Tibial nerve (tissue), 4 donors: ENCODE measurements at regions not wholly inside any gene's neighbourhood (a gene's known extent, or its start where the extent isn't known, plus 50 kb on each side); places are given as distances from the start of the nearest gene placed in this dataset.

Source experiments
- EP300 ChIP-seq, 2 donors: sonication (generic); formaldehyde crosslinking; IDR thresholded peaks; one replicate each; pipeline ENCODE4 v1.6.1; 2017; ENCODE audit warnings: antibody characterized with exemption in 2 of 2, mild to moderate bottlenecking in 1 of 2
- POLR2A ChIP-seq, 2 donors: fragments of 450-650 bp; IDR thresholded peaks; one replicate each; pipeline ENCODE4 v1.6.1; 2017; ENCODE audit warnings: antibody characterized with exemption in 2 of 2, mild to moderate bottlenecking in 2 of 2, moderate library complexity in 2 of 2
- TF ChIP-seq, protein P1 (sequence below), 5 experiments: fragments of 200-600 bp in 3 of 5; fragments of 450-650 bp in 2 of 5; sonication (generic) in 3 of 5; IDR thresholded peaks; one replicate each; pipeline ENCODE4 v1.5.1; 2016 to 2019; ENCODE audit warnings: antibody characterized with exemption in 5 of 5, mild to moderate bottlenecking in 3 of 5, moderate library complexity in 2 of 5

DNA sequence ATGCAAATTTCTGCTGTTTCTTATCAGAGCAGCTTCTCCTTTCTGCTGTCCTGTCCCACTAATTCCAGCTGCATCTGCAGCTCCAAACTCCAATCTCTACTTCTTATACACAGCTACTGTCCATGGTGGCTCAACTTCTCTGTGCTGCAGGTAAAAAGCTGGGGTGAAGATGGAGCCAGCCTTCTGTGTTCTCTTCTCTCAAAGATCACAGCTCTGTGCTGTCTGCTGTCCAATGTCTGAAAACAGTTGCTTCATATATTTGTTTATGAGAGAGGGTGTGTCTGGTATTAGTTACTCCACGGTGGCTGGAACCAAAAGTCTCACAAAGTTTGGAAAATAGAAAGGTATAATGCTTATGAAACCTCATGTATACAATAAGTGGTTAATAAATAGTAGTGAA, 445.8 kb upstream of the TBX3 start:
- TF ChIP-seq POLR2A (IDR thresholded peaks at IDR 0.05) (no peak), EP300 (IDR thresholded peaks at IDR 0.05) (no peak)
- TF ChIP-seq, protein P1, sequence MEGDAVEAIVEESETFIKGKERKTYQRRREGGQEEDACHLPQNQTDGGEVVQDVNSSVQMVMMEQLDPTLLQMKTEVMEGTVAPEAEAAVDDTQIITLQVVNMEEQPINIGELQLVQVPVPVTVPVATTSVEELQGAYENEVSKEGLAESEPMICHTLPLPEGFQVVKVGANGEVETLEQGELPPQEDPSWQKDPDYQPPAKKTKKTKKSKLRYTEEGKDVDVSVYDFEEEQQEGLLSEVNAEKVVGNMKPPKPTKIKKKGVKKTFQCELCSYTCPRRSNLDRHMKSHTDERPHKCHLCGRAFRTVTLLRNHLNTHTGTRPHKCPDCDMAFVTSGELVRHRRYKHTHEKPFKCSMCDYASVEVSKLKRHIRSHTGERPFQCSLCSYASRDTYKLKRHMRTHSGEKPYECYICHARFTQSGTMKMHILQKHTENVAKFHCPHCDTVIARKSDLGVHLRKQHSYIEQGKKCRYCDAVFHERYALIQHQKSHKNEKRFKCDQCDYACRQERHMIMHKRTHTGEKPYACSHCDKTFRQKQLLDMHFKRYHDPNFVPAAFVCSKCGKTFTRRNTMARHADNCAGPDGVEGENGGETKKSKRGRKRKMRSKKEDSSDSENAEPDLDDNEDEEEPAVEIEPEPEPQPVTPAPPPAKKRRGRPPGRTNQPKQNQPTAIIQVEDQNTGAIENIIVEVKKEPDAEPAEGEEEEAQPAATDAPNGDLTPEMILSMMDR (IDR thresholded peaks at IDR 0.05), result no peak
